SKM-1 treated with dmso at 0.1 percent for 144 hours (cell line): ENCODE measurements at regions not wholly inside any gene's neighbourhood (a gene's known extent, or its start where the extent isn't known, plus 50 kb on each side); places are given as distances from the start of the nearest gene placed in this dataset.
A peak's percentile ranks its signal among the peaks of the same experiment; 100 is the strongest.
"Not testable (repeated sequence)": the region's sequence is repeated elsewhere in the genome, so short reads cannot be mapped to it uniquely, and the experiment has no call there.

Experiments used
- DNase-seq: peaks from one replicate; lab custom pipeline; 2025; ENCODE audit not compliant: unreplicated experiment; lab: John Stamatoyannopoulos, UW

DNA sequence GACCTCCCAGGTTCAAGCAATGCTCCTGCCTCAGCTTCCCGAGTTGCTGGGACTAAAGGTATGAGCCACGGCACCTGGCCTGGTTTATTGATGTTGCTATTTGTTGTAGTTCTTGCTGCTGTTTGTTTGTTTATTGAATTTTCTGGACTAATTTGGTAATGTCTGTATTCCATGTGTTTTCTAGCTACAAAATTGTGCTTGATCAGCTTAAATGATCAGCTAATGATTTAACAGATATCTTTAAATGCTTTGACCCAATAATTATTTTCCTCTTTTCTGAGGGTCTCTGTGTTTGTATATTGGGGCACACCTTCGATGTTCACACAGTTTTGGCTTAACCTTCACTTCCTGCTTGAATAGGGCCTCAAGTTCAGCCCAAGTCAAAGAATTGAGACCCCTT, 488.1 kb upstream of the HTR2C start:
- DNase-seq: no peak

DNA sequence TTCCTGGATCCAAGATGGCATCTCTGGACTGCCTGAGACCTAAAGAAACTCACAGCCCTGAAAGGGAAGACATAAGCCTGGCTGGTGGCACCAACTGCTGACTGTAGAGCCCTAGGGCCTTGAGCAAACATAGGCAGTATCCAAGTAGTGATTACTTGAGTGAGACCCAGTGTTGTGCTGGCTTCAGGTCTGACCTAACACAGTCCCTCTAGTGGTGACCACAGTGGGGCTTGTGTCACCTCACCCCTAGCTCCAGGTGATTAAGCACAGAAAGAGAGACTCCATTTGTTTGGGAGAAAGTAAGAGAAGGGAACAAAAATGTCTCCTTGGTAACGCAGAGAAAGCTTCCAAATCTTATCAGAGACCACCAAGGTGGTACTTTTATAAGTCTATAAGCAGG, 496.3 kb upstream of the HTR2C start:
- DNase-seq: no peak

DNA sequence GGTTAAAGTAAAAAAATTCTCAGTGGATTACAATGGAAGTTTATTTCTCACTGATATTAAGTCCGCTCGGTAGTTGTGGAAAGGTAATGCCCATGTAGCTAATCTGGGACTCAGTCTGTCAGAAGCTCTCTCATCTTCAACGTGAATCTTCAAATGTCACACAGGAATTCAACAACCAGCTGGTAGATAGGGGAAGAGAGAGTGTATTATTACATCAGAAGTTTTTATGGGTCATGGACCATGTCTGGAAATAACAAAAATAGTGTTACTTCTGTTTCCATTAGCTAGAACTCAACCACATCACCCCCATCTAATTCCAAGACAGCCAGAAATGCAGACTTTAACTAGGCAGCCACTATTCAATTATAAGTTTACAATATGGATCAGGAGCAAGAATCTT, 506.1 kb upstream of the HTR2C start:
- DNase-seq: no peak

- no peak for DNase-seq
Measured at GRCh38 chrX:114075073-114075673, 508.7 kb upstream of the HTR2C start.

DNA sequence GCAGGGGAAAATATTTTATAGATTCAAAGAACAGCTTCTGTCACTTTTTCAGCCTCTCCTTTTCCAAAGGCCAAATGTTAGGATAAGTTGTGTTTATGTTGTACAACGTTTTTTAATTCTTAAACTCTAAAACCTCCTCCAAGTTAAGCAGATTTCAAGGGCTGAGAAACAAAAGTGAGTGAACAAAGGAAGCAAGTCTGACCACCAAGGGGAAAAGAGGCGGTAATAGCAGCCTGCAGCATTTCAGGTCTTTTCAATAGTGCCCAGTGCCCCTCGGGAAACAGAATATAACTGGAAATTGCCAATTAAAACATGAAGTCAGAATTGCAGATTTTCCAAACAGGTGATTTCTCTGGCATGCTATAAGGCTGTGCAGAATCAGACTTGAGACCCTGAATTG, 510.0 kb upstream of the HTR2C start:
- DNase-seq: no peak

DNA sequence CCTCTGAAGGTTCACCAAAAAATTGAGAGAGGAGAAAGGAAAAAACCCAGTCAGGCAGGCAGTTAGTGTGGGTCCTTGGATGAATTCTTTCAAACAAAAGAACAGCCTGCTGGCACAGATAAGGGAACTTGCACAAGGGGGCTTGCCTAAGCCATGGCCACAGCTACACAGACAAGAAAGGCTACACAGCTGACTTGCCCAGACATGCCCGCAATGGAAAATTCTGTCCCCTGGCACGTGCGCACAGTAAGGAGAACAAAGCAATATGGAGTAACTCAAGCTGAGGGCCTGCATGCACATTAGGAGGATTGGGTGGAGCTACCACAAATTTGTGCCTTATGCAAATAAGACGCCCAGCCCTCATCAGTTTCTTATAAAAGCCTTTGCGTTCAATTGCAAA, 512.5 kb upstream of the HTR2C start:
- peak; percentile 46 for DNase-seq

- no peak for DNase-seq
Measured at GRCh38 chrX:114065577-114066223, 518.2 kb upstream of the HTR2C start.

DNA sequence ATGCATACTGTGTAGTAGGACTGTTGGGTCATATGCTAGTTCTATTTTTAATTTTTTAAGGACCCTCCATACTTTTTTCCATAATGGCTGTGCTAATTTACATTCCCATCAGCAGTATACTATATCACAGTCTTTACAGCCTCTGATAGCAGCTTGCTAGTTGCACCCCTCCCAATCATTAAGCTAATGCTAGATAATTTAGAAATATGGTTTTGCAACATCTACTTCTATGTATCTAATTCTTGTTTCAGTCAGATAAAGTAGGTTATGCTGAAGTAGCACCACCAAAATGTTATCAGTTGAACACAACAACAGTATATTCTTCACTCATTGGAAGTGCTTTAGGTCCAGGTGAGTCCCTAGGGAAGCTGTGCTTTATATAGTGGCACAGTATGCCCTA, 522.7 kb upstream of the HTR2C start:
- DNase-seq: no peak

DNA sequence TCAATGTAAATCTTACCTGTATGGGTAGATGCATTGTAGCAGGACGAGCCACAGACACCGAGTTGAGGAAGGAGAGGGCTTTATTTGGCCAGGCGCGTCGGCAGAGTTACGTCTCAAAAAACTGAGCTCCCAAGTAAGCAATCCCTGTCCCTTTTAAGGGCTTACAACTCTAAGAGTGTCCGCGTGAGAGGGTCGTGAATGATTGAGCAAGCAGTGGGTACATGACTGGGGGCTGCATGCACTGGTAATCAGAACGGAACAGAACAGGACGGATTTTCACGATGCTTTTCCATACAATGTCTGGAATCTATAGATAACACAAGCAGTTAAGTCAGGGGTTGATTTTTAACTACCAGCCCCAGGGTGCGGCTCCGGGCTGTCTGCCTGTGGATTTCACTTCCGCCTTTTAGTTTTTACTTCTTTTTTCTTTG, 524.9 kb upstream of the HTR2C start:
- DNase-seq: peak; percentile 18

- not testable (repeated sequence) for DNase-seq
Measured at GRCh38 chrX:114057422-114057821, 526.5 kb upstream of the HTR2C start.

GRCh38 chrX:114051667-114052315, 532.1 kb upstream of the HTR2C start:
- no peak for DNase-seq

DNA sequence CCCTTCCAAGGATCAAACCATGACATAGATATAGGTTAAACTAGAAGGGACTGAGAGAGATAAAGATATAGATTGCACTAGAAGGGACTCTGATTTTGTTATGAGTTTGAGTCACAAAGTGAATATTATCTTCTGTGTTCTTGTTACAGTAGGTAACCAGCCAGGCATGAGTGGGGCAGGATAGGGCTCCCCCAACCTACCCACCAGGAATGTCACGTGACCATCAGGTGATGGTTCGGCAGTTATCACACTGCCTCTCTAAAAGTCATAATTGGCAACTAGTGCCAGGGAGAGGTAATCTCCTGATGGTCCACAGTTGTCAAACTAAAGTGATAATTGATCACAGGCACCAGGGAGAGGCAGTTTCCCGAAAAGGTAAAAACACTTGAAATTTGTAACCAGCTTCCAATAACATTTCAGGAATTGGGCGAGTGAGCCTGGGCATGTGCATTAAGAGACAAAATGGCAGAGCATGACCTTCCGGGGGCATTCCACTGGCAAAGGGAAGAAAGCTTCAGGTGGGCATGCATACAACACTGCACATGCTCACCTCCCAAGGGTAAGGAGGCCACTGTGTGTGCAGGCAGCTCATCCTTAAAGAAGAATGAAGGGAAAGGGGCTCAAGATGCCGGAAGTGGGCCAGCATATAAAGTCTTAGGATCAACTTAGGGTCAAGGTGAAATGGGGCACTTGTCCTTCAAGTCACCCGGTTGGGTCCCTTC, 533.6 kb upstream of the HTR2C start:
- no peak for DNase-seq

DNA sequence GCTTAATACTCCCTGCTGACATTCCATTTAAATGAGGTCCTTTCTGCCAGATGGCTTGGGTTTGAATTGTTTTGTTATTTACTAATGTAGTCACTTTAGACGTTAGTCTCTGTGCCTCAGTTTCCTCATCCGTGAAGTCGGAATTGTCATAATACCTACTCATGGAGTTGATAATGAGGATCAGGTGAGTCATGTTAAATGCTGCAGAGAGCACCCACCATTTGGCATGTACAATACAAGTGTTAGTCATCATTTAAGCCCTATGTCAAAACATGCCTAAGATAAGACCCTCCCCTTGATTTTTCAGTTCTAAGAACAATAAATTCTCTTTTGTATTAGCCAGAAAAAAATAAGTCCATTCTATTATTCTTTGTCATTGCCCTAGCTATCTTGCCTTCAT, 534.8 kb upstream of the HTR2C start:
- DNase-seq: no peak

GRCh38 chrX:114047558-114047957, 536.3 kb upstream of the HTR2C start:
- DNase-seq: no peak

GRCh38 chrX:114046695-114047279, 537.1 kb upstream of the HTR2C start:
- no peak for DNase-seq

DNA sequence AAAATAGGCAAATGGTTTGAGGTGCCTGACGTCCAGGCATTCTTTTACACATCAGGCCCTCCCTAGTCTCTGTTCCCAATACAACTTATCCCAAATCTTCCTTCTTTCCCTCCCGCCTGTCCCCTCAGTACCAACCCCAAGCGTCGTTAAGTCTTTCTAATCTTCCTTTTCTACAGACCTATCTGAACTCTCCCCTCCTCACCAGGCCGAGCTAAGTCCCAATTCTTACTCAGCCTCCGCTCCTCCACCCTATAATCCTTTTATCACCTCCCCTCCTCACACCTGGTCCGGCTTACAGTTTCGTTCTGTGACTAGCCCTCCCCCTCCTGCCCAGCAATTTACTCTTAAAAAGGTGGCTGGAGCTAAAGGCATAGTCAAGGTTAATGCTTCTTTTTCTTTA, 542.4 kb upstream of the HTR2C start:
- not testable (repeated sequence) for DNase-seq

DNA sequence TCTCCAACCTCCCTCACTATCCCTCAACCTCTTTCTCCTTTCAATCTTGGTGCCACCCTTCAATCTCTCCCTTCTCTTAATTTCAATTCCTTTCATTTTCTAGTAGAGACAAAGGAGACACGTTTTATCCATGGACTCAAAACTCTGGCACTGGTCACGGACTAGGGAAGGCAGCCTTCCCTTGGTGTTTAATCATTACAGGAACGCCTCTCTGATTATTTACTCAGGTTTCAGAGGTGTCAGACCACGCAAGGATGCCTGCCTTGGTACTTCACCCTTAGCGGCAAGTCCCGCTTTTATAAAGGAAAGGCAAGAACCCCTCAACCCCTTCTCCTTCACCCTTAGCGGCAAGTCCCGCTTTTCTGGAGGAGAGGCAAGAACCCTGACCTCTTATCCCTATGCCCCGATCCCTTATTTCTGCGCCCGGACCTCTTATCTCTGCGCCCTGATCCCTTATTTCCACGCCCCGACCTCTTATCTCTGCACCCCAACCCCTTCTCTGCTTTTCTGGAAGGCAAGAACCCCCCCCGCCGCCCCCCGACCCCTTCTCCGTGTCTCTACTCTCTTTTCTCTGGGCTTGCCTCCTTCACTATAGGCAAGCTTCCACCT, 543.1 kb upstream of the HTR2C start:
- DNase-seq: not testable (repeated sequence)

DNA sequence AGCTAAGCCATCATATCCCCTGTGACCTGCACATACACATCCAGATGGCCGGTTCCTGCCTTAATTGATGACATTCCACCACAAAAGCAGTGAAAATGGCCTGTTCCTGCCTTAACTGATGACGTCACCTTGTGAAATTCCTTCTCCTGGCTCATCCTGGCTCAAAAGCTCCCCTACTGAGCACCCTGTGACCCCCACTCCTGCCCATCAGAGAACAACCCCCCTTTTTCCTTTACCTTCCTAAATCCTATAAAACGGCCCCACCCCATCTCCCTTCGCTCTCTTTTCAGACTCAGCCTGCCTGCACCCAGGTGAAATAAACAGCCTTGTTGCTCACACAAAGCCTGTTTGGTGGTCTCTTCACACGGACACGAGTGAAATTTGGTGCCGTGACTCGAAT, 543.8 kb upstream of the HTR2C start:
- not testable (repeated sequence) for DNase-seq

- DNase-seq: no peak
Measured at GRCh38 chrX:114038358-114038757, 545.5 kb upstream of the HTR2C start.

GRCh38 chrX:114037515-114037914, 546.4 kb upstream of the HTR2C start:
- no peak for DNase-seq
